ENCODE measurements at regions not wholly inside any gene's neighbourhood (a gene's known extent, or its start where the extent isn't known, plus 50 kb on each side); places are given as distances from the start of the nearest gene placed in this dataset.

GRCh38 chr16:75918109-75918508 is 191.8 kb upstream of the CPHXL start:
- Histone ChIP-seq H2AFZ (ENCODE audit: low read length) (no peak overlapping the region), H3K9ac (ENCODE audit: low read depth, low read length, poor library complexity, severe bottlenecking) (no peak overlapping the region), H3K9me2 (replicated peaks; ENCODE audit: low read depth, low read length) (0 out of 2 replicates have a peak, but pooled peaks cover 1% of the 10 kb centered on the region), H3K36me3 (ENCODE audit: insufficient read depth, low read length) (no peaks in the 10 kb centered on the region), H3K4me1 (ENCODE audit: insufficient read depth, low read length, poor library complexity, severe bottlenecking) (no peaks in the 10 kb centered on the region), H3K79me2 (ENCODE audit: insufficient read depth, low read length) (no peaks in the 10 kb centered on the region), H3F3A (ENCODE audit: low read depth) (no peaks in the 10 kb centered on the region), H4K20me1 (ENCODE audit: insufficient read depth, low read length, poor library complexity, severe bottlenecking) (no peaks in the 10 kb centered on the region), H3K9me3 (ENCODE audit: insufficient read depth, low read depth, low read length) (no peaks in the 10 kb centered on the region), H3K27me3 (ENCODE audit: insufficient read depth, low read length, poor library complexity, severe bottlenecking) (no peaks in the 10 kb centered on the region), H3K4me3 (ENCODE audit: low read length, poor library complexity, severe bottlenecking) (no peak overlapping the region), H3K4me2 (ENCODE audit: low read depth, low read length, poor library complexity, severe bottlenecking) (no peak overlapping the region)
- TF ChIP-seq CTCF (conservative IDR thresholded peaks at IDR 0.05; ENCODE audit: low read length) (no peak), EZH2phosphoT487 (IDR thresholded peaks at IDR 0.05; ENCODE audit: borderline replicate concordance) (no peak)

DNA sequence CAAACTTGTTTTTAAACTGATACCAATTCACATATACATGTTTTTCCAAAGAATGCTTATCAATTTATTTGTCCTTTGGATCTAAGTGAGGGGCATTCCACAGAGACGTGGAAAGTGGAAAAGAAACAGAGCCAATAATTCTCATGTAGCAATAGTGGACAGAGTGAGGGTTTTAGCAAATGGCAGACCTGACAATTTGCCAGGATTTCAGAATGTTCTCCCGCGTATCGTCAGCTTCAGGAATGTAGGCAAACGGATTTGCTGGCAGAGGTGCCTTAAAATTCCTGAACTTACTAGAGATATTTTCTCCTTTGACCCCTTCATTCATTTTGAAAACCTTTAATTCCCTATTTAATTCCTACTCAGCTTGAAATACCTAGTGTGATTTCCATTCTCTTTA is 193.4 kb upstream of the CPHXL start:
- H3K36me3 ChIP-seq (ENCODE audit: insufficient read depth, low read length) = no peaks in the 10 kb centered on the region
- no peak overlapping the region for H3K9ac ChIP-seq (ENCODE audit: low read depth, low read length, poor library complexity, severe bottlenecking)
- no peaks in the 10 kb centered on the region for H3K4me1 ChIP-seq (ENCODE audit: insufficient read depth, low read length, poor library complexity, severe bottlenecking)
- 0 out of 2 replicates have a peak, but pooled peaks cover 5% of the 10 kb centered on the region for H3K9me2 ChIP-seq (replicated peaks; ENCODE audit: low read depth, low read length)
- no peaks in the 10 kb centered on the region for H3K79me2 ChIP-seq (ENCODE audit: insufficient read depth, low read length)
- no peaks in the 10 kb centered on the region for H3F3A ChIP-seq (ENCODE audit: low read depth)
- H3K27me3 ChIP-seq (ENCODE audit: insufficient read depth, low read length, poor library complexity, severe bottlenecking) = no peaks in the 10 kb centered on the region
- no peaks in the 10 kb centered on the region for H4K20me1 ChIP-seq (ENCODE audit: insufficient read depth, low read length, poor library complexity, severe bottlenecking)
- no peaks in the 10 kb centered on the region for H3K9me3 ChIP-seq (ENCODE audit: insufficient read depth, low read depth, low read length)
- TF ChIP-seq EZH2phosphoT487 (IDR thresholded peaks at IDR 0.05; ENCODE audit: borderline replicate concordance) (no peak), CTCF (conservative IDR thresholded peaks at IDR 0.05; ENCODE audit: low read length) (no peak)
- H3K4me2 ChIP-seq (ENCODE audit: low read depth, low read length, poor library complexity, severe bottlenecking) = no peak overlapping the region
- no peak overlapping the region for H2AFZ ChIP-seq (ENCODE audit: low read length)
- no peak overlapping the region for H3K4me3 ChIP-seq (ENCODE audit: low read length, poor library complexity, severe bottlenecking)

DNA sequence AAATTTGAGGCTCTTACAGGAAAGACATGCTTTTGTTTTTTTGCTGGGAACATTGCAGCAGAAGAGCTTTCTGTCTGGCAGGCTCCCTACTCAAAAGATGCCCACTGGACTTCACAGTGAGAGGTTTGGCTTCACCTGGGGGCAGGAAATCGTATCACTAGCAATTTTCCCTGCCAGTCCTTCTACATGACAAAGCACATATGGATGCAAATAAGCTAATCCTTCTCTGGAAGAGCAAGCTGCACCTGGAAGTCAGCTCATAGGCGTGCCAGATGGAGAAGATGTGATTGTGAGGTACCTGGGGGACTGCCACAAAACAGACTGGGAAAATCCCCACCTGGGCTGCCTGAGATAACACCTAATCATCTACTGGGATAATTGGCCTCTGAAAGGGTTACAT is 195.0 kb upstream of the CPHXL start:
- H3K4me2 ChIP-seq (ENCODE audit: low read depth, low read length, poor library complexity, severe bottlenecking) = no peak overlapping the region
- no peak overlapping the region for H3K4me3 ChIP-seq (ENCODE audit: low read length, poor library complexity, severe bottlenecking)
- no peaks in the 10 kb centered on the region for H3K9me3 ChIP-seq (ENCODE audit: insufficient read depth, low read depth, low read length)
- H3F3A ChIP-seq (ENCODE audit: low read depth) = no peaks in the 10 kb centered on the region
- H3K9ac ChIP-seq (ENCODE audit: low read depth, low read length, poor library complexity, severe bottlenecking) = no peak overlapping the region
- no peaks in the 10 kb centered on the region for H3K36me3 ChIP-seq (ENCODE audit: insufficient read depth, low read length)
- no peak overlapping the region for H2AFZ ChIP-seq (ENCODE audit: low read length)
- no peaks in the 10 kb centered on the region for H3K4me1 ChIP-seq (ENCODE audit: insufficient read depth, low read length, poor library complexity, severe bottlenecking)
- H3K79me2 ChIP-seq (ENCODE audit: insufficient read depth, low read length) = no peaks in the 10 kb centered on the region
- no peaks in the 10 kb centered on the region for H3K27me3 ChIP-seq (ENCODE audit: insufficient read depth, low read length, poor library complexity, severe bottlenecking)
- 0 out of 2 replicates have a peak, but pooled peaks cover 5% of the 10 kb centered on the region for H3K9me2 ChIP-seq (replicated peaks; ENCODE audit: low read depth, low read length)
- no peak for TF ChIP-seq CTCF (conservative IDR thresholded peaks at IDR 0.05; ENCODE audit: low read length)
- TF ChIP-seq EZH2phosphoT487 (IDR thresholded peaks at IDR 0.05; ENCODE audit: borderline replicate concordance) = no peak
- H4K20me1 ChIP-seq (ENCODE audit: insufficient read depth, low read length, poor library complexity, severe bottlenecking) = no peaks in the 10 kb centered on the region

Measured in Loucy (cell line).